ENCODE measurements at regions not wholly inside any gene's neighbourhood (a gene's known extent, or its start where the extent isn't known, plus 50 kb on each side); places are given as distances from the start of the nearest gene placed in this dataset.

DNA sequence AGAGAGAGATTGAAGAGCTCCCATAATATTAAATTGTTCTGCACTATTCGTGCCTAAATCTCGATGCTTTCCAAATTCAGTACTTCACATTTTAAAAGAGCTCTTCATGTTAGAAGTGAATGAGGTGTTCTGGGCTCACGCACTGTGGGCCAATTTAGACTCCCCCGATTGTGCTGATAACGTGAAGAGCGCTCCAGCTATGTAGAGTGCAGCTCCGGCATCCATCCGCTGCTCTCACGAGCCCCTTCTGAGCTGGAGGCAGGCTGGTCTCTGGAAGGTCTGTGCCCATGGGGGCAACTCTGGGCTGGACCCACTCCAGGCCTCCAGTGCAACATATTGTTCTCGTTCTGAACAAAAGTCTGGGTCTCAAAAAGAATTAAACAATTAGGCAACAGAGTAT is 692.6 kb downstream of the VRK1 start:
- Histone ChIP-seq H3K27ac (ENCODE audit: insufficient read depth, low read depth, low read length) (no peak overlapping the region), H3K4me2 (ENCODE audit: insufficient read depth, low read length) (no peak overlapping the region), H3K9me3 (replicated peaks; ENCODE audit: control insufficient read depth, insufficient read depth, low read length) (peaks cover 8% of the 10 kb centered on the region), H3K9ac (replicated peaks; ENCODE audit: extremely low read depth, insufficient read depth, low read length) (no peak overlapping the region), H3K27me3 (ENCODE audit: control insufficient read depth in 2 of 2, insufficient read depth in 2 of 2, low read length in 2 of 2) (no peaks in the 10 kb centered on the region), H3K4me3 (replicated peaks in 1 of 3; ENCODE audit: insufficient read depth in 1 of 3, low read depth in 1 of 3, low read length in 3 of 3) (no peak overlapping the region), H2AFZ (ENCODE audit: low read depth, low read length) (no peak overlapping the region), H3K36me3 (ENCODE audit: control insufficient read depth in 2 of 2, extremely low read depth in 1 of 2, insufficient read depth in 2 of 2, low read length in 2 of 2) (no peaks in the 10 kb centered on the region), H3K9me1 (replicated peaks; ENCODE audit: control insufficient read depth, extremely low read depth, insufficient read depth, low read length) (no peaks in the 10 kb centered on the region), H3K79me2 (ENCODE audit: control insufficient read depth, insufficient read depth, low read length) (no peaks in the 10 kb centered on the region), H4K20me1 (replicated peaks; ENCODE audit: control insufficient read depth, extremely low read depth, insufficient read depth, low read length) (no peaks in the 10 kb centered on the region), H3K4me1 (ENCODE audit: control insufficient read depth, extremely low read depth, insufficient read depth, low read length) (no peaks in the 10 kb centered on the region)
- ChIA-PET CTCF (no interaction called here), POLR2A (no interaction called here)
- intact Hi-C loops (cut with micrococcal nuclease) (no loop called here), dilution Hi-C loops (cut with MboI; ENCODE audit: extremely low pct_ligation_motif_present, low sequenced_read_pairs) (no loop called here)
- no TSS peak for BruUV-seq (replicated peaks)
- FAIRE-seq (no peak), DNase-seq (ENCODE audit: low read depth, low spot score) (no peak)
- TF ChIP-seq MYC (IDR thresholded peaks at IDR 0.05; ENCODE audit: low read depth, low read length) (no peak), FOS (IDR thresholded peaks at IDR 0.05; ENCODE audit: borderline replicate concordance, insufficient read depth, low read length) (no peak), POLR2A (IDR thresholded peaks at IDR 0.05; ENCODE audit: low read depth, low read length) (no peak)

DNA sequence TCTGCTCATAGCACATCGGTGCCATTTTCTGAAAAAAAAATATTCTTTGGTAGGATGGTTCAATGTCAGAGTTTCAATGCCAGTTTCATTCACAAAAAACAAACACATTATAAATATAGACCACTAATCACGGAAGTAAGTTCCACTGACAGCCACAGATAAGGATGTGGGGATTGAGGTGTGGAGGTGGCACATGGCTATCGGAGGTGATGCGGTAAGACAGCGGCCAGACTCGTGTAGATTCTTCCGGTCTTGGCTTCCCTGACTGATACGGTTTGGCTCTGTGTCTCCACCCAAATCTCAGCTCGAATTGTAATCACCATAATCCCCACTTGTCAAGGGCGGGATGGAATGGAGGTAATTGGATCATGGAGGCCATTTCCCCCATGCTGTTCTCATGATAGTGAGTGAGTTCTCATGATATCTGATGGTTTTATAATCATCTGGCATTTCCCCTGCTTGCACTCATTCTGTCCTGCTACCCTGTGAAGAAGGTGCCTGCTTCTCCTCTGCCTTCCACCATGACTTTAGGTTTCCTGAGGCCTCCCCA is 693.4 kb downstream of the VRK1 start:
- FAIRE-seq: no peak
- no peak overlapping the region for H3K4me3 ChIP-seq (replicated peaks in 1 of 3; ENCODE audit: insufficient read depth in 1 of 3, low read depth in 1 of 3, low read length in 3 of 3)
- H3K9ac ChIP-seq (replicated peaks; ENCODE audit: extremely low read depth, insufficient read depth, low read length): no peak overlapping the region
- dilution Hi-C loops (cut with MboI; ENCODE audit: extremely low pct_ligation_motif_present, low sequenced_read_pairs): no loop called here
- no peaks in the 10 kb centered on the region for H3K9me1 ChIP-seq (replicated peaks; ENCODE audit: control insufficient read depth, extremely low read depth, insufficient read depth, low read length)
- no peak overlapping the region for H3K27ac ChIP-seq (ENCODE audit: insufficient read depth, low read depth, low read length)
- no peaks in the 10 kb centered on the region for H3K4me1 ChIP-seq (ENCODE audit: control insufficient read depth, extremely low read depth, insufficient read depth, low read length)
- H3K36me3 ChIP-seq (ENCODE audit: control insufficient read depth in 2 of 2, extremely low read depth in 1 of 2, insufficient read depth in 2 of 2, low read length in 2 of 2): no peaks in the 10 kb centered on the region
- no peak overlapping the region for H3K4me2 ChIP-seq (ENCODE audit: insufficient read depth, low read length)
- peaks cover 7% of the 10 kb centered on the region for H3K9me3 ChIP-seq (replicated peaks; ENCODE audit: control insufficient read depth, insufficient read depth, low read length)
- BruUV-seq (replicated peaks): no TSS peak
- no peaks in the 10 kb centered on the region for H3K79me2 ChIP-seq (ENCODE audit: control insufficient read depth, insufficient read depth, low read length)
- intact Hi-C loops (cut with micrococcal nuclease): no loop called here
- no peaks in the 10 kb centered on the region for H4K20me1 ChIP-seq (replicated peaks; ENCODE audit: control insufficient read depth, extremely low read depth, insufficient read depth, low read length)
- POLR2A ChIA-PET: no interaction called here
- TF ChIP-seq, protein P1, sequence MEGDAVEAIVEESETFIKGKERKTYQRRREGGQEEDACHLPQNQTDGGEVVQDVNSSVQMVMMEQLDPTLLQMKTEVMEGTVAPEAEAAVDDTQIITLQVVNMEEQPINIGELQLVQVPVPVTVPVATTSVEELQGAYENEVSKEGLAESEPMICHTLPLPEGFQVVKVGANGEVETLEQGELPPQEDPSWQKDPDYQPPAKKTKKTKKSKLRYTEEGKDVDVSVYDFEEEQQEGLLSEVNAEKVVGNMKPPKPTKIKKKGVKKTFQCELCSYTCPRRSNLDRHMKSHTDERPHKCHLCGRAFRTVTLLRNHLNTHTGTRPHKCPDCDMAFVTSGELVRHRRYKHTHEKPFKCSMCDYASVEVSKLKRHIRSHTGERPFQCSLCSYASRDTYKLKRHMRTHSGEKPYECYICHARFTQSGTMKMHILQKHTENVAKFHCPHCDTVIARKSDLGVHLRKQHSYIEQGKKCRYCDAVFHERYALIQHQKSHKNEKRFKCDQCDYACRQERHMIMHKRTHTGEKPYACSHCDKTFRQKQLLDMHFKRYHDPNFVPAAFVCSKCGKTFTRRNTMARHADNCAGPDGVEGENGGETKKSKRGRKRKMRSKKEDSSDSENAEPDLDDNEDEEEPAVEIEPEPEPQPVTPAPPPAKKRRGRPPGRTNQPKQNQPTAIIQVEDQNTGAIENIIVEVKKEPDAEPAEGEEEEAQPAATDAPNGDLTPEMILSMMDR (IDR thresholded peaks at IDR 0.05; ENCODE audit: extremely low read depth in 1 of 2, insufficient read depth in 1 of 2, low read depth in 1 of 2, low read length in 2 of 2): no peak
- TF ChIP-seq GATA2 (IDR thresholded peaks at IDR 0.05; ENCODE audit: insufficient read depth, insufficient read length, low read depth, low read length): no peak
- no peak for TF ChIP-seq FOS (IDR thresholded peaks at IDR 0.05; ENCODE audit: borderline replicate concordance, insufficient read depth, low read length)
- TF ChIP-seq, protein P2, sequence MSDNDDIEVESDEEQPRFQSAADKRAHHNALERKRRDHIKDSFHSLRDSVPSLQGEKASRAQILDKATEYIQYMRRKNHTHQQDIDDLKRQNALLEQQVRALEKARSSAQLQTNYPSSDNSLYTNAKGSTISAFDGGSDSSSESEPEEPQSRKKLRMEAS (IDR thresholded peaks at IDR 0.05; ENCODE audit: insufficient read depth, insufficient read length): no peak
- no peak for TF ChIP-seq JUN (IDR thresholded peaks at IDR 0.05; ENCODE audit: borderline replicate concordance, insufficient read depth, insufficient read length, low read depth)
- no peak for TF ChIP-seq EZH2 (IDR thresholded peaks at IDR 0.05; ENCODE audit: borderline replicate concordance, low read depth, low read length, severe bottlenecking)
- no peak for TF ChIP-seq MYC (IDR thresholded peaks at IDR 0.05; ENCODE audit: low read depth, low read length)
- TF ChIP-seq POLR2AphosphoS5 (IDR thresholded peaks at IDR 0.05; ENCODE audit: insufficient read depth, low read depth, low read length): no peak
- TF ChIP-seq POLR2A (IDR thresholded peaks at IDR 0.05; ENCODE audit: low read depth, low read length): no peak
- H3K27me3 ChIP-seq (ENCODE audit: control insufficient read depth in 2 of 2, insufficient read depth in 2 of 2, low read length in 2 of 2): no peaks in the 10 kb centered on the region
- DNase-seq (ENCODE audit: low read depth, low spot score): no peak
- H2AFZ ChIP-seq (ENCODE audit: low read depth, low read length): no peak overlapping the region
- CTCF ChIA-PET: no interaction called here
